Keratinocyte (primary cell): ENCODE measurements at regions not wholly inside any gene's neighbourhood (a gene's known extent, or its start where the extent isn't known, plus 50 kb on each side); places are given as distances from the start of the nearest gene placed in this dataset.

Experiments used
- DNase-seq: peaks from one replicate; pipeline ENCODE4 v3.0.0-alpha.2; 2011; ENCODE audit warnings: low read depth, missing footprints, low spot score
- FAIRE-seq: peaks from 2 replicates; lab custom pipeline; 2011; peaks lifted over from hg19 to GRCh38; lab: Jason Lieb, UNC
- H2AFZ ChIP-seq: 2 replicates; pipeline ENCODE4 v1.6.0; 2012; ENCODE audit warnings: low read length, control low read depth, inconsistent platforms; ENCODE audit not compliant: control insufficient read depth
- H3K27ac ChIP-seq: 2 replicates; pipeline ENCODE4 v1.5.1; 2011; ENCODE audit warnings: low read length; ENCODE audit not compliant: control insufficient read depth, insufficient read depth
- H3K27me3 ChIP-seq: 3 replicates; pipeline ENCODE4 v1.6.0; 2011; ENCODE audit warnings: low read length; ENCODE audit not compliant: control insufficient read depth, insufficient read depth; ENCODE audit errors: extremely low read depth
- H3K36me3 ChIP-seq, 2 experiments: 2 replicates in 1 of 2; 3 replicates in 1 of 2; pipeline ENCODE4 v1.5.1; 2011; ENCODE audit warnings: low read length in 2 of 2, mild to moderate bottlenecking in 1 of 2; ENCODE audit not compliant: control insufficient read depth in 2 of 2, insufficient read depth in 2 of 2; ENCODE audit errors: extremely low read depth in 1 of 2
- H3K4me1 ChIP-seq: 3 replicates; pipeline ENCODE4 v1.5.1; 2011; ENCODE audit warnings: low read length; ENCODE audit not compliant: control insufficient read depth, insufficient read depth; ENCODE audit errors: extremely low read depth
- H3K4me2 ChIP-seq: 3 replicates; pipeline ENCODE4 v1.6.0; 2011; ENCODE audit warnings: low read depth, low read length; ENCODE audit not compliant: control insufficient read depth, insufficient read depth; ENCODE audit errors: extremely low read depth
- H3K4me3 ChIP-seq, 3 experiments: fragments of 200-600 bp in 1 of 3; sonication (generic) in 1 of 3; 2 replicates in 2 of 3; 3 replicates in 1 of 3; pipeline ENCODE4 v1.5.1; 2011 to 2016; ENCODE audit warnings: low read length in 3 of 3, mild to moderate bottlenecking in 3 of 3, control low read depth in 2 of 3, inconsistent platforms in 1 of 3, low read depth in 1 of 3, mixed read lengths in 1 of 3, mixed run types in 1 of 3, moderate library complexity in 1 of 3; ENCODE audit not compliant: control insufficient read depth in 2 of 3, insufficient read depth in 2 of 3; ENCODE audit errors: extremely low read depth in 1 of 3
- H3K79me2 ChIP-seq: 2 replicates; pipeline ENCODE4 v1.6.0; 2012; ENCODE audit warnings: low read length; ENCODE audit not compliant: control insufficient read depth, insufficient read depth
- H3K9ac ChIP-seq: 3 replicates; pipeline ENCODE4 v1.6.0; 2011; ENCODE audit warnings: low read length; ENCODE audit not compliant: control insufficient read depth, insufficient read depth; ENCODE audit errors: extremely low read depth
- H3K9me1 ChIP-seq: 3 replicates; pipeline ENCODE4 v1.6.0; 2011; ENCODE audit warnings: low read length; ENCODE audit not compliant: control insufficient read depth, insufficient read depth; ENCODE audit errors: extremely low read depth
- H3K9me3 ChIP-seq: 2 replicates; pipeline ENCODE4 v1.5.1; 2012; ENCODE audit warnings: low read depth, low read length; ENCODE audit not compliant: control insufficient read depth
- H4K20me1 ChIP-seq: 3 replicates; pipeline ENCODE4 v1.6.0; 2011; ENCODE audit warnings: low read length; ENCODE audit not compliant: control insufficient read depth, insufficient read depth; ENCODE audit errors: extremely low read depth
- CTCF ChIP-seq, 3 experiments: IDR thresholded peaks in 1 of 3; conservative IDR thresholded peaks in 1 of 3; optimal IDR thresholded peaks in 1 of 3; 2 replicates in 2 of 3; 3 replicates in 1 of 3; pipeline versions ENCODE3 to v1.5.1; 2011; ENCODE audit warnings: low read length in 3 of 3, mild to moderate bottlenecking in 3 of 3, moderate library complexity in 2 of 3, control low read depth in 1 of 3, inconsistent platforms in 1 of 3; ENCODE audit not compliant: insufficient read depth in 2 of 3; ENCODE audit errors: extremely low read depth in 1 of 3
- EZH2 ChIP-seq: IDR thresholded peaks from one replicate; pipeline ENCODE4 v1.6.1; 2012; ENCODE audit warnings: inconsistent platforms, mild to moderate bottlenecking, low read length, moderate library complexity
- dilution Hi-C: fragments of 300-500 bp; cut with MboI; formaldehyde crosslinking; loops from one replicate; pipeline ENCODE4 v1.7.0; 2020; ENCODE audit warnings: low sequenced_read_pairs; ENCODE audit not compliant: extremely low pct_ligation_motif_present

GRCh38 chr14:29220072-29220471 is 453.5 kb downstream of the FOXG1 start:
- H3K79me2 ChIP-seq, result no peaks in the 10 kb centered on the region
- no peaks in the 10 kb centered on the region for H3K4me1 ChIP-seq
- no peak overlapping the region for H3K9ac ChIP-seq
- H3K4me2 ChIP-seq, result no peak overlapping the region
- no peak for DNase-seq
- dilution Hi-C loops, result no loop called here
- no peak overlapping the region for H3K27ac ChIP-seq
- H2AFZ ChIP-seq, result no peak overlapping the region
- no peaks in the 10 kb centered on the region for H3K9me3 ChIP-seq
- TF ChIP-seq EZH2 (no peak), CTCF (optimal IDR thresholded peaks at IDR 0.05 in 1 of 3, IDR thresholded peaks at IDR 0.05 in 1 of 3, conservative IDR thresholded peaks at IDR 0.05 in 1 of 3; ENCODE audit: extremely low read depth in 1 of 3, insufficient read depth in 2 of 3, low read length in 3 of 3) (no peak)
- FAIRE-seq, result no peak
- H3K36me3 ChIP-seq, result no peaks in the 10 kb centered on the region
- peaks cover 5% of the 10 kb centered on the region for H3K27me3 ChIP-seq
- H4K20me1 ChIP-seq, result no peaks in the 10 kb centered on the region
- H3K4me3 ChIP-seq, result no peak overlapping the region
- H3K9me1 ChIP-seq, result no peaks in the 10 kb centered on the region

GRCh38 chr14:29220566-29220965 is 454.0 kb downstream of the FOXG1 start:
- no peaks in the 10 kb centered on the region for H3K9me3 ChIP-seq
- no peaks in the 10 kb centered on the region for H3K4me1 ChIP-seq
- no peak overlapping the region for H3K27ac ChIP-seq
- H3K9ac ChIP-seq, result no peak overlapping the region
- H3K4me2 ChIP-seq, result no peak overlapping the region
- DNase-seq, result no peak
- H4K20me1 ChIP-seq, result no peaks in the 10 kb centered on the region
- H3K4me3 ChIP-seq, result no peak overlapping the region
- no peaks in the 10 kb centered on the region for H3K9me1 ChIP-seq
- no peak for FAIRE-seq
- peaks cover 5% of the 10 kb centered on the region for H3K27me3 ChIP-seq
- no peaks in the 10 kb centered on the region for H3K36me3 ChIP-seq
- TF ChIP-seq EZH2, result no peak
- TF ChIP-seq CTCF (optimal IDR thresholded peaks at IDR 0.05 in 1 of 3, IDR thresholded peaks at IDR 0.05 in 1 of 3, conservative IDR thresholded peaks at IDR 0.05 in 1 of 3; ENCODE audit: extremely low read depth in 1 of 3, insufficient read depth in 2 of 3, low read length in 3 of 3), result no peak
- no peak overlapping the region for H2AFZ ChIP-seq
- H3K79me2 ChIP-seq, result no peaks in the 10 kb centered on the region
- dilution Hi-C loops, result no loop called here
